ENCODE measurements at regions not wholly inside any gene's neighbourhood (a gene's known extent, or its start where the extent isn't known, plus 50 kb on each side); places are given as distances from the start of the nearest gene placed in this dataset.

DNA sequence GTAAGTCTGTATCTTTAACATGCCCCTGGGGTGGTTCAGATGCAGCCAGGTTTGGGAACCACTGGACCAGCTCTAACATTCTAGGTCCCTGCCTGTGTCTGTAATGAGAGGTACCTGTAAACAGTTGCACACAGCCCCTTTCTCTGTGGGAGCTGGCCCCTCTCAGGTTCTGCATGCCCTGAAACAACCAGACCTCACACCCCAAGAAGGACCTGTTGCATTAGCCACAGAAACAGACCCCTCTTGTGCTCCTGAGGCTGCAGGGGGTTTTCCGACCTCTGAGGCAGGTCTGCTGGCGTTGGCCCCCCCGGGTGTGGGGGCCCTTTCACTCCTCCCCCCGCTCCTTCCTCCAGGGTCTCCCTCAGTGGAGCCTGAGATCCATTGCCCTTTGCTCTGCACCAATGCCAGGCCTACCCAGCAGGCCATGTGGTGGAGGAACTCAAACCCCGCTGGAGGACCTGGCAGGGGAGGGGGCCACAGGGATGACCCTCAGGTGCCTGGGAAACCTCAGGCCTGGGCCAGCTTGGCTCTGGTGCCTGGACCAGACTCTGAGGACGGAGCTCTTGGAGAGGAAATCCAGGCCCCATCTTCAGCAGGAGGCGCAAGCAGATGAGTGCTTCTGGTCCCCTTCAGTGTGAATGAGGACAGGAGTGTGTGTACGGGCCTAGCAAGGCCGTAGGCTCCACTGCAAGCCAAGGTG, 61.4 kb upstream of the PJA1 start:
- no peak for DNase-seq (ENCODE audit: low spot score)

DNA sequence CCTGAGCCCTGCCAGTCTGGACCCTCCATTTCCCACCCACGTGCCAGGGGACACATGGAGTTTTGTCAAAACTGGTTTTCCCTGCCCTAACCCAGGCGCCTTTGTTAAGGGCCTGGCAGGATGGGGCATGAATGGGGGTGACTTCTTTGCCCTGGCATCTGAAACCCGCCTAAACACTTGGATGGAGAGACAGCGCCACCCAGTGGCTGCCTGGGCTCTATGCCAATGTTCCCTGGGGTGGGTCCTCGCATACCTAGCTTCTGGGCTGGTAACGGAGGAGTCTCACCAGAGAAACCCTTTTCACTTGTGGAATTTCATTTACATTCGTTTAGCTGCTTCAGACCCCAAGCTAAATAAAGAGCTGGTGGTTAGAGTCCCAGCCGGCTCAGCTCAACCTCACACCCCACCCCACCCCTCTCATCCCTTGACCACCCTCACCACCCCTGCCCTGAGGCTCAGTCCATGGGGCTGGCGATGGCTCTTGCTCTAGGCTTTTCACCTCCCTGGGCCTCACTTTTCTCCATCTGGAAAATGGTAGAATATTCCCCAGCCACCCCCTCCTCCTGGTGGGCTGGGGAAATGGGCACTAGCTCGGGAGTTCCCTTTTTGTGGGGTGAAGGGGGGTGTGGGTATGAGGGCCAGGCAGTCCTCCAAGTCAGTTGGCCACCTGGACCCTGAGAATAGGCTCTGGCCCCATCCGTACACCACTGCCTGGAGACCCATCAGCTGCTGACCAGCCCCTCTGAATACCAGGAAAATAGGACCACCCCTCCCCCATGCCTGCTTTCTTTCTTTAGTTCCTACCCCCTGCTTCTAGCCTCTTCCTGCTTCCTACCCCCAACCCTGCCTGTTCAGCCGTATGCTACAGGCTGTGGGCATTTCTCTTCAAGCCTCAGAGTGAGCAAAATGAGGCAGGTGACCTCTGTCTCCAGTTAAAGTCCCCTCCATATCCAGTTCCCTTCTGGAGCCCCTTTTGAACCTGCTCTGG, 57.1 kb upstream of the PJA1 start:
- peak; percentile 29 for DNase-seq (ENCODE audit: low spot score)

DNA sequence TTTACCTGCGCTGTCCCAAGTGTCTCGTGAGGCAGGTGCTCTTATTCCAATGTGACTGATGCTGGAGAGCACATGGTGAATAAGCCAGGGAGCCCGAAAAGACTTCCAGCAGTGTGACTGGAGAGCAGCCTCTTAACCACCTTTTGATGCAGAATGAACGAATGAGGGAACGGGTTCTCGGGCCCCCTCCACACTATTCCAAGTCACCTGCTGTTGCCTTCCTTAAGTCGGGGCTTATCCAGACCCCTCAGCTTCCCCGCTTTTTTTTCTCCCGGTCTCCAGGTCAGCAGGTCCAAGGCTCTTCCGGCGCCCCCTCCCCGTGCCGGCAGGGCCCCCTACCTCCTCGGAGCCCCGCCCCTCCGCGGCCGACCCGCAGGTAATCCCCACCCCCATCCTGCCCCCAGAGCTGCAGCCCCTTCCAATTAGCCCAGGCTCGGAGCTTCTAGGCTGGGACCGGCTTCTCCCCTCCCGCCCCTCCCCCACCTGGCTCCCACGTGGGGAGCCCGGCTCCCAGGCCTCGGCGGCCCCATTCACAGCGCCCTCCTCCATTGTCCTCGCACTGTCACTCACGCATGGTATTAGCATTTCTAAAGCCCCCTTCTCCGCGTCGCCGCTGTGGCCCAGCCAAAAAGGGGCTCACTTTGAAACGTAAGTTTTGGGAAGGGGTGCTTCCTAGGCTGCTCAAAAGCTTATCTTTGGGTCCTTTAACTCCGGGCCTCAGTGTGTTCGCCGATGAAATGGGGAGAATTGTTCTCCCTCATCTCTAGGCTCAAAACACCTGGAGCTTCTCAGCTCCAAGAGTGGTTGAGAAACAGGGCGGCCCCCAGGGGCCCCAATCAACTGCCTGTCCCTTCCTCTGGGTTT, 56.2 kb upstream of the PJA1 start:
- DNase-seq (ENCODE audit: low spot score) = no peak

DNA sequence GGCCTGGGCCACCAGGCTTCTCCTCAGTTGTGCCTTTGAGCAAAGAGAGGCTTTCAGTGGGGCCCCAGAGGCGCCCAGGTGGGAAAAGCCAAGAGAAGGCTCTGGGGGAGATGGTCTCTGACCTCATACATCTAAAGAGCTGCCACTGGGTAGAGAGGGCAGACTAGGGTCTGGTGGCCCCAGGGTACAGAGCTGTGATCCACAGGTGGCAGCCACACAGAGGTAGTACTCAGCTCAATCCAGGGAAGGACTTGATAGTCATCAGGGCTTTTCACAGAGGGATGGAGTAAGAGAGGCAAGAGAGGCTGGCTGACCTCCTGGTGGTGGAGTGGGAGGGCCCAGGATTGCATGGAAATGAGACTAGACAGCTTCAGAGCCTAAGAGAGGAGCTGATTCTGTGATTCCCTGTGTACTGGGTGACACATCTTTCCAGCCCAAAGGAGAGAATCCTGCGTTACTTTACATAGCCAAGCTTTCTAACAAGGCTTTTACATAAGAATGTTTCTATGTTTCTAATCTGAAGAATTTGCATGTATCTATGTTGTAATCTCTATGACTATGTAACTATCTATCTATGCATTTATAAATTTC, 53.2 kb upstream of the PJA1 start:
- no peak for DNase-seq (ENCODE audit: low spot score)

DNA sequence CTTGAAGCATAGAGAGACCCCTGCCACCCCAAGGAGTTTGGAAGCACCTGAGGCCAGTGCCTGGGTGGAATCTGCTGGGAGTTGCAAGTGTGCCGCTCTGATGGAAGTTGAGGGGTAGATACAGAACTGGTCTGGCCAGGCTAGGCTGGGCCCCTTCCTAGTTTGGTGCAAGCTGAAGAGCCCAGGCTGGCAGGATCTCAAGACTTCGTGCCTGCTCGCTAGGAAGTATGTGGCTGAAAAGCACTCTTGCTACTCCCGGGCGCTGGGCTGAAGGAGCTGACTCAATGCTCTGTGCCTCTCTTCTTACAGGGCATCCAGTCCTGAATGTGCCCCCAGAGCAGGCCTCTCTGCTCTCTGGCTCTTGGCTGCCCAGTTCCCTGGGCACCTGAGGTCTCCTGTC, 51.7 kb upstream of the PJA1 start:
- DNase-seq (ENCODE audit: low spot score) = no peak

DNA sequence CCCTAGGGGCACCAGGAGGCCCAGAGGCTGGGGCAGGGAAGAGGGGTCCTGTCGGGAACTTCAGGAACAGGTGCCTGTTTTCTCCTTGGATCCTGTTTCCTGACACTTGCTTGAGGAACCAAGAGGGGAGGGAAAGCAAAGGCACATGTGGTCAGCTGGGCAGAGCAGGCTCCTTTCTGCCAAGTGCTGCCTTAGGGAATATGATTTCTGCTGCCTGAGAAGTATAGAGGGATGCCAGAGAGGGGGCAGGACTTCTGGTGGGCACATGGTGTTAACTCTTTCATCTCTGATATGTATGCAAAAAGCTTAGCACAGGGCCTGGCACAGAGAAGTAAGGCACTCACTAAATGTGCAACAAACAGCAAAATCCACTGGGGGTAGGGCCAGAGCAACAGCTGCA, 51.2 kb upstream of the PJA1 start:
- no peak for DNase-seq (ENCODE audit: low spot score)

DNA sequence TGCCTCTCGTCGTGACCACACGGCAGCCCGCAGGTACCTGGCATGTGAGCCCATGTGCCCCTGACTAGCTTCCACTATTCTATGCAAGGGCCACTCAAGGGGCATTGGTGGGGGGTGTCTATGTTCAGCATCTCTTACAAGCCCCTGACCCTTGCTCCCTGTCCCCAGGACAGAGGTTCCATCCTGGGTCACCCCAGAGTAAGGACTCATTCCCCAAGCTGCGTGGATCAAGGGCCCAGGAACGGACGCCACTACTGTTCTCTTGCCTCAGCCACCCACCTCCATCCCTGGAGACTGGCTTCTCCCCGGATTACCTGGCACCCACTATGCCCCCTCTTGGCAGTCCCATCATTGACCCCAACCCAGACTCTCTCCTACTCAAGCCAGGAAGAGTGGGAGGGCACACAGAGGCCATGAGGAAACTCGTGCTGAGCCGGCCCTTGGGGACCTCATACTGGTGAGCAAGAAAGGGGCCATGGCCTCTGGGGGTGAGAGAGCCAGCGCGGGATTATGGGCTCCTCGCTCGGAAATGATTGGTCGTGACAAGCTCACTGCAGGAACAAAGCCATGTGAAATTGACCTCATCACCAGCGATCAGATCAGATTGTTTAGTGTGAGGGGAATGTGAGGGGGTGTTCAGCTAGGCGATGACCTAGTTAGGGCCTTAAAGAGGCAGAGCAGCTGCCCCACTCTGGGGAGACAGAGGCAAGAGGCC, 50.1 kb upstream of the PJA1 start:
- no peak for DNase-seq (ENCODE audit: low spot score)
